Gastroesophageal sphincter (tissue), 3 donors: ENCODE measurements at regions not wholly inside any gene's neighbourhood (a gene's known extent, or its start where the extent isn't known, plus 50 kb on each side); places are given as distances from the start of the nearest gene placed in this dataset.

Source experiments
- CTCF ChIP-seq, 4 experiments: fragments of 200-600 bp in 2 of 4; fragments of 450-650 bp in 2 of 4; sonication (generic) in 1 of 4; IDR thresholded peaks; one replicate each; pipeline ENCODE4 v1.5.1; 2017 to 2019; ENCODE audit warnings: antibody characterized with exemption in 4 of 4, mild to moderate bottlenecking in 2 of 4, moderate library complexity in 2 of 4
- EP300 ChIP-seq: sonication (generic); formaldehyde crosslinking; IDR thresholded peaks from one replicate; pipeline ENCODE4 v1.6.1; 2017; ENCODE audit warnings: antibody characterized with exemption, mild to moderate bottlenecking
- POLR2A ChIP-seq, 2 donors: fragments of 450-650 bp; IDR thresholded peaks; one replicate each; pipeline ENCODE4 v1.6.1; 2017; ENCODE audit warnings: antibody characterized with exemption in 2 of 2, mild to moderate bottlenecking in 2 of 2, moderate library complexity in 1 of 2
- POLR2AphosphoS5 ChIP-seq: sonication (generic); formaldehyde crosslinking; IDR thresholded peaks from one replicate; pipeline ENCODE4 v1.6.1; 2017; ENCODE audit warnings: antibody characterized with exemption

- no peak for TF ChIP-seq CTCF (IDR thresholded peaks at IDR 0.05)
- no peak for TF ChIP-seq POLR2AphosphoS5
- TF ChIP-seq POLR2A (IDR thresholded peaks at IDR 0.05) = no peak
- TF ChIP-seq EP300 = no peak
Observed at GRCh38 chr12:92290350-92290695, 144.7 kb upstream of the BTG1 start.
